ENCODE measurements at regions not wholly inside any gene's neighbourhood (a gene's known extent, or its start where the extent isn't known, plus 50 kb on each side); places are given as distances from the start of the nearest gene placed in this dataset.

DNA sequence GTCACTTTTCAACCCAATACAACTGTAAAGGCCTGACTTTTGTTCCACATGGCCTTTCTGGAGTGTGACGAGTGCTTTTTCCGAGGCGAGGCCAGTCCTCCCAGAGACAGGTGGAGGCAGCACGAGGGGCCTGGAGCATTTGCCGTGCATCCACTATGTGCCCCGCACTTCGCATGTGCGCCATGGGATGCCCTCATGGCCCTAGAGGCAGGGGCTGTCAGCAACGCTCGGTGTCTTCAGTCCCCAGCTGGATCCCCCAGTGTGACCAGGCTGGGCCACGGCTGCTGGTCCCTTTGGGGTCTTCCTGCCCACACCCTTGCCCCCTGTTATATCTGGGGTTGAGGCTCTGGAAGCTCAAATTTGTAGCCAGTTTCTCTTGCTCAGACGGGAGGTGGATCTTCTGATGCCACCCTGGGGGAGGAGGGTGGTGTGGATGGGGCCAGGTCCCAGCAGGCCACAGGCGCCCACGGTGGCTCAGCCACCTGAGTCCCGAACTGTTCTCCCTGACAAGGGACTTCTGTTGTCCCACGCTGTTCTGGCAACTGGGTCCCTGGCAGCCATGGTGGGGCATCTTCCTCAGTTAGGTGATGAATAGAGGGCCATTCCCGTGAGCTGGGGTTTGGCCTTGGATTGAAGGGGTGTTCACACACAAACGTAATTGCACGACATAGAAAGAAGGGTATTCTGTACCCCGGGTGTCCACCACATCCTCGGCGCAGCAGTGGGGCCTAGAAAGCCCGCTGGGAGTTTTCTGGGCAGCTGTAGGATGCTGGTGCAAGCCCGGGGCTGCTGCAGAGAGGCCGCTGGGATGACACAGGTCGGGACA is 100.9 kb downstream of the CTTN start:
- no peak for DNase-seq
- Histone ChIP-seq H3K9me3 (ENCODE audit: low read length) (no peaks in the 10 kb centered on the region), H3K9me2 (replicated peaks; ENCODE audit: insufficient read depth, low read length) (no peaks in the 10 kb centered on the region)

GRCh38 chr11:70500076-70500847 is 101.9 kb downstream of the CTTN start:
- no peaks in the 10 kb centered on the region for H3K9me3 ChIP-seq (ENCODE audit: low read length)
- no peaks in the 10 kb centered on the region for H3K9me2 ChIP-seq (replicated peaks; ENCODE audit: insufficient read depth, low read length)
- H3K9ac ChIP-seq (ENCODE audit: low read length): no peak overlapping the region
- DNase-seq: no peak
- H3K4me2 ChIP-seq (ENCODE audit: low read depth, low read length, poor library complexity, severe bottlenecking): no peak overlapping the region
- H3K27ac ChIP-seq (ENCODE audit: low read length): no peak overlapping the region
- no peak overlapping the region for H3K4me3 ChIP-seq (ENCODE audit: low read length)
- H4K20me1 ChIP-seq (ENCODE audit: insufficient read depth, low read depth, low read length): no peaks in the 10 kb centered on the region
- H3K4me1 ChIP-seq (ENCODE audit: low read length): no peaks in the 10 kb centered on the region
- no peak overlapping the region for H2AFZ ChIP-seq (ENCODE audit: low read length)
- no peaks in the 10 kb centered on the region for H3K27me3 ChIP-seq (ENCODE audit: low read length)
- no peaks in the 10 kb centered on the region for H3K36me3 ChIP-seq (ENCODE audit: insufficient read depth, low read length)
- no peaks in the 10 kb centered on the region for H3K79me2 ChIP-seq (ENCODE audit: low read length)

More for the DNA sequence above, 100.9 kb downstream of the CTTN start:
- Histone ChIP-seq H3K4me3 (ENCODE audit: low read length) (no peak overlapping the region), H2AFZ (ENCODE audit: low read length) (no peak overlapping the region), H3K79me2 (ENCODE audit: low read length) (no peaks in the 10 kb centered on the region), H3K36me3 (ENCODE audit: insufficient read depth, low read length) (no peaks in the 10 kb centered on the region), H3K9ac (ENCODE audit: low read length) (no peak overlapping the region), H3K4me1 (ENCODE audit: low read length) (no peaks in the 10 kb centered on the region), H3K4me2 (ENCODE audit: low read depth, low read length, poor library complexity, severe bottlenecking) (no peak overlapping the region), H3K27ac (ENCODE audit: low read length) (no peak overlapping the region), H4K20me1 (ENCODE audit: insufficient read depth, low read depth, low read length) (no peaks in the 10 kb centered on the region), H3K27me3 (ENCODE audit: low read length) (no peaks in the 10 kb centered on the region)

- no peak for DNase-seq
These were observed 102.9 kb downstream of the CTTN start for GRCh38 chr11:70501051-70501901.

GRCh38 chr11:70501933-70502540 is 103.7 kb downstream of the CTTN start:
- Histone ChIP-seq H3K4me3 (ENCODE audit: low read length) (no peak overlapping the region), H2AFZ (ENCODE audit: low read length) (no peak overlapping the region), H3K4me1 (ENCODE audit: low read length) (no peaks in the 10 kb centered on the region), H3K4me2 (ENCODE audit: low read depth, low read length, poor library complexity, severe bottlenecking) (no peak overlapping the region), H3K79me2 (ENCODE audit: low read length) (no peaks in the 10 kb centered on the region), H3K9me2 (replicated peaks; ENCODE audit: insufficient read depth, low read length) (no peaks in the 10 kb centered on the region), H3K27me3 (ENCODE audit: low read length) (no peaks in the 10 kb centered on the region), H3K9ac (ENCODE audit: low read length) (no peak overlapping the region), H4K20me1 (ENCODE audit: insufficient read depth, low read depth, low read length) (no peaks in the 10 kb centered on the region), H3K9me3 (ENCODE audit: low read length) (no peaks in the 10 kb centered on the region), H3K27ac (ENCODE audit: low read length) (no peak overlapping the region), H3K36me3 (ENCODE audit: insufficient read depth, low read length) (no peaks in the 10 kb centered on the region)
- DNase-seq: no peak

More at GRCh38 chr11:70501051-70501901, 102.9 kb downstream of the CTTN start:
- Histone ChIP-seq H2AFZ (ENCODE audit: low read length) (no peak overlapping the region), H3K9me2 (replicated peaks; ENCODE audit: insufficient read depth, low read length) (no peaks in the 10 kb centered on the region), H3K9me3 (ENCODE audit: low read length) (no peaks in the 10 kb centered on the region), H3K27me3 (ENCODE audit: low read length) (no peaks in the 10 kb centered on the region), H3K79me2 (ENCODE audit: low read length) (no peaks in the 10 kb centered on the region), H3K27ac (ENCODE audit: low read length) (no peak overlapping the region), H3K9ac (ENCODE audit: low read length) (no peak overlapping the region), H3K4me2 (ENCODE audit: low read depth, low read length, poor library complexity, severe bottlenecking) (no peak overlapping the region), H3K4me1 (ENCODE audit: low read length) (no peaks in the 10 kb centered on the region), H3K4me3 (ENCODE audit: low read length) (no peak overlapping the region), H4K20me1 (ENCODE audit: insufficient read depth, low read depth, low read length) (no peaks in the 10 kb centered on the region), H3K36me3 (ENCODE audit: insufficient read depth, low read length) (no peaks in the 10 kb centered on the region)

- no peaks in the 10 kb centered on the region for H4K20me1 ChIP-seq (ENCODE audit: insufficient read depth, low read depth, low read length)
- H3K9ac ChIP-seq (ENCODE audit: low read length): no peak overlapping the region
- no peaks in the 10 kb centered on the region for H3K9me2 ChIP-seq (replicated peaks; ENCODE audit: insufficient read depth, low read length)
- no peak overlapping the region for H2AFZ ChIP-seq (ENCODE audit: low read length)
- H3K4me3 ChIP-seq (ENCODE audit: low read length): no peak overlapping the region
- H3K4me2 ChIP-seq (ENCODE audit: low read depth, low read length, poor library complexity, severe bottlenecking): no peak overlapping the region
- H3K27me3 ChIP-seq (ENCODE audit: low read length): no peaks in the 10 kb centered on the region
- H3K27ac ChIP-seq (ENCODE audit: low read length): no peak overlapping the region
- DNase-seq: no peak
- no peaks in the 10 kb centered on the region for H3K79me2 ChIP-seq (ENCODE audit: low read length)
- H3K4me1 ChIP-seq (ENCODE audit: low read length): no peaks in the 10 kb centered on the region
- no peaks in the 10 kb centered on the region for H3K36me3 ChIP-seq (ENCODE audit: insufficient read depth, low read length)
- H3K9me3 ChIP-seq (ENCODE audit: low read length): no peaks in the 10 kb centered on the region
These were observed 104.5 kb downstream of the CTTN start for GRCh38 chr11:70502677-70503467.

DNA sequence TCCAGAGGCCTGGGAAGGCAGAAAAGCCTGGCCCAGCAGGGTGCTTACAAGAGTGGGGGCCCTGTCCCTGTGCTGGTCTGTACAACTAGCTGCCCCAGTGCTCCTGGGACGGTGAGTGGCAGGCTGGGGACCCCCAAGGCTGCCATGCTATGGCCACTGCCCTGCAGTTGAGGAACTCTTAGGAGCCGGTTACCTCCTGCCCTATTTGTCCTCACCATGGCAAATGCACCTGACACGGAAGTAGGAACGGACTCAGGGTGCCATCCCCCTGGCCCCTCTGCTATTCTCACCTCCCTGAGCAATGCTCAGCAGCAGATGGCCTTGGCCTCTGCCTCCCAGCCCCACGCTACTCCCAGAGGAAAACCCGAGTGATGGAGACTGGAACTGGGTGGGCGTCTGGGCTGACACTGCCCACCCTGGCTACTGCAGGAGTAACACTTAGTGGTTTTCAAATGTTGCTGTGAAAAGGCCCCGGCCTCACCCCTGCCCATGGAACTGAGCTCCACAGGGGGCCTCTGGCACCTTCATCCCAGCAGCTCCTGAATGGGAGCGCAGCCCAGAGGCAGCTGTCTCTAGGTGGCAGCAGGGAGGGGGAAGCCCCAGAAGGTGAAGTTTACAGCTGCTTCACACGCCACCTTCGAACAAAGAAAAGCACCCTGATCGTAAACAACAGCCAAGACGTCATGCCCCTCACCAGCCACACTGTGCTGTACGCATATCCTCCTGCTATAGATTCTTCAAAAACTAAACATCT is 105.3 kb downstream of the CTTN start:
- no peak overlapping the region for H2AFZ ChIP-seq (ENCODE audit: low read length)
- no peaks in the 10 kb centered on the region for H3K27me3 ChIP-seq (ENCODE audit: low read length)
- no peaks in the 10 kb centered on the region for H3K79me2 ChIP-seq (ENCODE audit: low read length)
- DNase-seq: no peak
- H3K9me3 ChIP-seq (ENCODE audit: low read length): no peaks in the 10 kb centered on the region
- H3K9ac ChIP-seq (ENCODE audit: low read length): no peak overlapping the region
- no peak overlapping the region for H3K4me3 ChIP-seq (ENCODE audit: low read length)
- no peak overlapping the region for H3K27ac ChIP-seq (ENCODE audit: low read length)
- no peaks in the 10 kb centered on the region for H4K20me1 ChIP-seq (ENCODE audit: insufficient read depth, low read depth, low read length)
- H3K9me2 ChIP-seq (replicated peaks; ENCODE audit: insufficient read depth, low read length): no peaks in the 10 kb centered on the region
- no peaks in the 10 kb centered on the region for H3K36me3 ChIP-seq (ENCODE audit: insufficient read depth, low read length)
- H3K4me2 ChIP-seq (ENCODE audit: low read depth, low read length, poor library complexity, severe bottlenecking): no peak overlapping the region
- H3K4me1 ChIP-seq (ENCODE audit: low read length): no peaks in the 10 kb centered on the region

Data from Karpas-422 (cell line).